Lower leg skin (tissue), 3 donors: ENCODE measurements at regions not wholly inside any gene's neighbourhood (a gene's known extent, or its start where the extent isn't known, plus 50 kb on each side); places are given as distances from the start of the nearest gene placed in this dataset.

Experiments used
- POLR2A ChIP-seq, 2 donors: fragments of 450-650 bp; IDR thresholded peaks; one replicate each; pipeline ENCODE4 v1.6.1; 2016 to 2017; ENCODE audit warnings: antibody characterized with exemption in 2 of 2, mild to moderate bottlenecking in 1 of 2, moderate library complexity in 1 of 2
- TF ChIP-seq, protein P1 (sequence below), 3 donors: fragments of 450-650 bp; IDR thresholded peaks; one replicate each; pipeline ENCODE4 v1.5.1; 2016; ENCODE audit warnings: antibody characterized with exemption in 3 of 3, mild to moderate bottlenecking in 3 of 3, moderate library complexity in 2 of 3

GRCh38 chr2:7835151-7835550 is 846.7 kb upstream of the ID2 start:
- TF ChIP-seq, protein P1, sequence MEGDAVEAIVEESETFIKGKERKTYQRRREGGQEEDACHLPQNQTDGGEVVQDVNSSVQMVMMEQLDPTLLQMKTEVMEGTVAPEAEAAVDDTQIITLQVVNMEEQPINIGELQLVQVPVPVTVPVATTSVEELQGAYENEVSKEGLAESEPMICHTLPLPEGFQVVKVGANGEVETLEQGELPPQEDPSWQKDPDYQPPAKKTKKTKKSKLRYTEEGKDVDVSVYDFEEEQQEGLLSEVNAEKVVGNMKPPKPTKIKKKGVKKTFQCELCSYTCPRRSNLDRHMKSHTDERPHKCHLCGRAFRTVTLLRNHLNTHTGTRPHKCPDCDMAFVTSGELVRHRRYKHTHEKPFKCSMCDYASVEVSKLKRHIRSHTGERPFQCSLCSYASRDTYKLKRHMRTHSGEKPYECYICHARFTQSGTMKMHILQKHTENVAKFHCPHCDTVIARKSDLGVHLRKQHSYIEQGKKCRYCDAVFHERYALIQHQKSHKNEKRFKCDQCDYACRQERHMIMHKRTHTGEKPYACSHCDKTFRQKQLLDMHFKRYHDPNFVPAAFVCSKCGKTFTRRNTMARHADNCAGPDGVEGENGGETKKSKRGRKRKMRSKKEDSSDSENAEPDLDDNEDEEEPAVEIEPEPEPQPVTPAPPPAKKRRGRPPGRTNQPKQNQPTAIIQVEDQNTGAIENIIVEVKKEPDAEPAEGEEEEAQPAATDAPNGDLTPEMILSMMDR (IDR thresholded peaks at IDR 0.05), result no peak
- no peak for TF ChIP-seq POLR2A (IDR thresholded peaks at IDR 0.05)
